ENCODE measurements at regions not wholly inside any gene's neighbourhood (a gene's known extent, or its start where the extent isn't known, plus 50 kb on each side); places are given as distances from the start of the nearest gene placed in this dataset.
A peak's percentile ranks its signal among the peaks of the same experiment; 100 is the strongest.

DNA sequence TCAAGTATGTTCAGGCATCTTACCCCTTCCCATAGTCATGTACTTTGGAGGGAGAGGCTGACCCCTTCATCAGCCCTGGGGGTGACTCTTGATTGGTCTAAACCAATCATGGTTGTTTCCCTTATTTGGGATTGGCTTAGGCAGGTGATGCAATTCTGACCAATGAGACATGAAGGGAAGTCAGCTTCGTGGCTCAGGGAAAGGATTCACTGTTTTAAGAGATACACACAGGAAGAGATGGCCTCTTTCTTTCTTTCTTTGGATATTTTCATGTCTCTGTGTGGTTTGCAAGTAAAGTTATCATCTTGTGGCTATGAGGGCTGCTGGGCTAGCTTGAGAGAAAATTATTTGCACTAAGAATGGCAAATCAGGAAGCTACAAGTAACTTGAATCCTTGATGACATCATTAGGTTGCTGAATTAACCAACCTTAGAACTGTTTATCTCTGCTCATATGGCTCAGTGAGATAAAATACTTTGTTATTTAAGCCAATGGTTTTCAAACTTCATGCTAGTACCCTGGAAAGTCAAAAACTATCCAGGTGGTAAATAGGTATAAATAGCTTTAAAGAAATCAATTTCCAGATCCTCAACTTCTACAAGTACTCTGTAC, 144.2 kb upstream of the CENPW start (continued):
- TF ChIP-seq L3MBTL2 (IDR thresholded peaks at IDR 0.05) (0 out of 2 replicates have a peak, but pooled peaks have one; percentile 33), MEF2D (tag; conservative IDR thresholded peaks at IDR 0.05; ENCODE audit: low read depth) (no peak), ZNF740 (CRISPR knock-in tag; IDR thresholded peaks at IDR 0.05) (no peak), ZNF740 (tag; IDR thresholded peaks at IDR 0.05) (no peak), NCOR1 (IDR thresholded peaks at IDR 0.05) (peak; percentile 33; the same call in 1 of the 2 replicates), USF2 (CRISPR knock-in tag; IDR thresholded peaks at IDR 0.05) (peak; percentile 68), OTX1 (CRISPR knock-in tag; IDR thresholded peaks at IDR 0.05) (no peak), JUN (IDR thresholded peaks at IDR 0.05; ENCODE audit: borderline replicate concordance, low read depth, low read length) (no peak), JUN (CRISPR knock-in tag; IDR thresholded peaks at IDR 0.05; ENCODE audit: borderline replicate concordance) (no peak), DNMT1 (IDR thresholded peaks at IDR 0.05) (no peak), ZSCAN32 (CRISPR knock-in tag; IDR thresholded peaks at IDR 0.05) (no peak), XRCC3 (IDR thresholded peaks at IDR 0.05) (no peak), ESRRA (IDR thresholded peaks at IDR 0.05; ENCODE audit: borderline replicate concordance, low read depth) (no peak), JUND (IDR thresholded peaks at IDR 0.05; ENCODE audit: borderline replicate concordance, low read depth, low read length) (peak; percentile 46; the same call in 1 of the 2 replicates), JUND (tag; IDR thresholded peaks at IDR 0.05; ENCODE audit: borderline replicate concordance, low read depth, low read length) (peak; percentile 81)
- TF ChIP-seq, protein P1, sequence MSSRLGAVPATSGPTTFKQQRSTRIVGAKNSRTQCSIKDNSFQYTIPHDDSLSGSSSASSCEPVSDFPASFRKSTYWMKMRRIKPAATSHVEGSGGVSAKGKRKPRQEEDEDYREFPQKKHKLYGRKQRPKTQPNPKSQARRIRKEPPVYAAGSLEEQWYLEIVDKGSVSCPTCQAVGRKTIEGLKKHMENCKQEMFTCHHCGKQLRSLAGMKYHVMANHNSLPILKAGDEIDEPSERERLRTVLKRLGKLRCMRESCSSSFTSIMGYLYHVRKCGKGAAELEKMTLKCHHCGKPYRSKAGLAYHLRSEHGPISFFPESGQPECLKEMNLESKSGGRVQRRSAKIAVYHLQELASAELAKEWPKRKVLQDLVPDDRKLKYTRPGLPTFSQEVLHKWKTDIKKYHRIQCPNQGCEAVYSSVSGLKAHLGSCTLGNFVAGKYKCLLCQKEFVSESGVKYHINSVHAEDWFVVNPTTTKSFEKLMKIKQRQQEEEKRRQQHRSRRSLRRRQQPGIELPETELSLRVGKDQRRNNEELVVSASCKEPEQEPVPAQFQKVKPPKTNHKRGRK (tag; IDR thresholded peaks at IDR 0.05) = no peak
- TF ChIP-seq, protein P2, sequence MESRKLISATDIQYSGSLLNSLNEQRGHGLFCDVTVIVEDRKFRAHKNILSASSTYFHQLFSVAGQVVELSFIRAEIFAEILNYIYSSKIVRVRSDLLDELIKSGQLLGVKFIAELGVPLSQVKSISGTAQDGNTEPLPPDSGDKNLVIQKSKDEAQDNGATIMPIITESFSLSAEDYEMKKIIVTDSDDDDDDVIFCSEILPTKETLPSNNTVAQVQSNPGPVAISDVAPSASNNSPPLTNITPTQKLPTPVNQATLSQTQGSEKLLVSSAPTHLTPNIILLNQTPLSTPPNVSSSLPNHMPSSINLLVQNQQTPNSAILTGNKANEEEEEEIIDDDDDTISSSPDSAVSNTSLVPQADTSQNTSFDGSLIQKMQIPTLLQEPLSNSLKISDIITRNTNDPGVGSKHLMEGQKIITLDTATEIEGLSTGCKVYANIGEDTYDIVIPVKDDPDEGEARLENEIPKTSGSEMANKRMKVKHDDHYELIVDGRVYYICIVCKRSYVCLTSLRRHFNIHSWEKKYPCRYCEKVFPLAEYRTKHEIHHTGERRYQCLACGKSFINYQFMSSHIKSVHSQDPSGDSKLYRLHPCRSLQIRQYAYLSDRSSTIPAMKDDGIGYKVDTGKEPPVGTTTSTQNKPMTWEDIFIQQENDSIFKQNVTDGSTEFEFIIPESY (CRISPR knock-in tag; IDR thresholded peaks at IDR 0.05) = no peak
- TF ChIP-seq, protein P3, sequence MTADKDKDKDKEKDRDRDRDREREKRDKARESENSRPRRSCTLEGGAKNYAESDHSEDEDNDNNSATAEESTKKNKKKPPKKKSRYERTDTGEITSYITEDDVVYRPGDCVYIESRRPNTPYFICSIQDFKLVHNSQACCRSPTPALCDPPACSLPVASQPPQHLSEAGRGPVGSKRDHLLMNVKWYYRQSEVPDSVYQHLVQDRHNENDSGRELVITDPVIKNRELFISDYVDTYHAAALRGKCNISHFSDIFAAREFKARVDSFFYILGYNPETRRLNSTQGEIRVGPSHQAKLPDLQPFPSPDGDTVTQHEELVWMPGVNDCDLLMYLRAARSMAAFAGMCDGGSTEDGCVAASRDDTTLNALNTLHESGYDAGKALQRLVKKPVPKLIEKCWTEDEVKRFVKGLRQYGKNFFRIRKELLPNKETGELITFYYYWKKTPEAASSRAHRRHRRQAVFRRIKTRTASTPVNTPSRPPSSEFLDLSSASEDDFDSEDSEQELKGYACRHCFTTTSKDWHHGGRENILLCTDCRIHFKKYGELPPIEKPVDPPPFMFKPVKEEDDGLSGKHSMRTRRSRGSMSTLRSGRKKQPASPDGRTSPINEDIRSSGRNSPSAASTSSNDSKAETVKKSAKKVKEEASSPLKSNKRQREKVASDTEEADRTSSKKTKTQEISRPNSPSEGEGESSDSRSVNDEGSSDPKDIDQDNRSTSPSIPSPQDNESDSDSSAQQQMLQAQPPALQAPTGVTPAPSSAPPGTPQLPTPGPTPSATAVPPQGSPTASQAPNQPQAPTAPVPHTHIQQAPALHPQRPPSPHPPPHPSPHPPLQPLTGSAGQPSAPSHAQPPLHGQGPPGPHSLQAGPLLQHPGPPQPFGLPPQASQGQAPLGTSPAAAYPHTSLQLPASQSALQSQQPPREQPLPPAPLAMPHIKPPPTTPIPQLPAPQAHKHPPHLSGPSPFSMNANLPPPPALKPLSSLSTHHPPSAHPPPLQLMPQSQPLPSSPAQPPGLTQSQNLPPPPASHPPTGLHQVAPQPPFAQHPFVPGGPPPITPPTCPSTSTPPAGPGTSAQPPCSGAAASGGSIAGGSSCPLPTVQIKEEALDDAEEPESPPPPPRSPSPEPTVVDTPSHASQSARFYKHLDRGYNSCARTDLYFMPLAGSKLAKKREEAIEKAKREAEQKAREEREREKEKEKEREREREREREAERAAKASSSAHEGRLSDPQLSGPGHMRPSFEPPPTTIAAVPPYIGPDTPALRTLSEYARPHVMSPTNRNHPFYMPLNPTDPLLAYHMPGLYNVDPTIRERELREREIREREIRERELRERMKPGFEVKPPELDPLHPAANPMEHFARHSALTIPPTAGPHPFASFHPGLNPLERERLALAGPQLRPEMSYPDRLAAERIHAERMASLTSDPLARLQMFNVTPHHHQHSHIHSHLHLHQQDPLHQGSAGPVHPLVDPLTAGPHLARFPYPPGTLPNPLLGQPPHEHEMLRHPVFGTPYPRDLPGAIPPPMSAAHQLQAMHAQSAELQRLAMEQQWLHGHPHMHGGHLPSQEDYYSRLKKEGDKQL (CRISPR knock-in tag; IDR thresholded peaks at IDR 0.05; ENCODE audit: borderline replicate concordance) = no peak
